GM12872 (cell line): ENCODE measurements at regions not wholly inside any gene's neighbourhood (a gene's known extent, or its start where the extent isn't known, plus 50 kb on each side); places are given as distances from the start of the nearest gene placed in this dataset.
A peak's percentile ranks its signal among the peaks of the same experiment; 100 is the strongest.

Experiments
- CTCF ChIP-seq: IDR thresholded peaks from 3 replicates; pipeline ENCODE4 v1.5.1; 2011; ENCODE audit warnings: low read depth, mild to moderate bottlenecking, low read length, moderate library complexity; ENCODE audit not compliant: insufficient read depth

GRCh38 chr6:122859676-122860075, 70.6 kb downstream of the SMPDL3A start:
- TF ChIP-seq CTCF, result no peak

GRCh38 chr6:122861594-122861993, 72.5 kb downstream of the SMPDL3A start:
- no peak for TF ChIP-seq CTCF

DNA sequence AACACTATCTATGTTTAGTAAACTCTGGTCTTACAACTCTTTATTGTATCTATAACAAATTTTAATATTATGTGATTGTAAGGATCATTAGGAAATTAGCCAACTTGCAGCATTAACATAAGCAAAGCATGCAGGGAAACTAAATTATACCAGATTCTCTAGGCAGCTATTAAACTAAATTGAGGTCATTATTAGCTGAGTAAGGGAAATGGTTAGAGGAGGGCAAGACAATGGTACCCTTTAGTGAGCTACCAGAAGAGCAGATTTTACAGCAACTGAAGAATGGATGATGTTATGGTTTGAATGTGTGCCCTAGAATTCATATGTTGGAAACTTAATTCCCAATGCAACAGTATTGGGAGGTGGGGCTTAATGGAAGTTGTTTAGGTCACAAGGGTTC, 79.1 kb downstream of the SMPDL3A start:
- TF ChIP-seq CTCF, result no peak

DNA sequence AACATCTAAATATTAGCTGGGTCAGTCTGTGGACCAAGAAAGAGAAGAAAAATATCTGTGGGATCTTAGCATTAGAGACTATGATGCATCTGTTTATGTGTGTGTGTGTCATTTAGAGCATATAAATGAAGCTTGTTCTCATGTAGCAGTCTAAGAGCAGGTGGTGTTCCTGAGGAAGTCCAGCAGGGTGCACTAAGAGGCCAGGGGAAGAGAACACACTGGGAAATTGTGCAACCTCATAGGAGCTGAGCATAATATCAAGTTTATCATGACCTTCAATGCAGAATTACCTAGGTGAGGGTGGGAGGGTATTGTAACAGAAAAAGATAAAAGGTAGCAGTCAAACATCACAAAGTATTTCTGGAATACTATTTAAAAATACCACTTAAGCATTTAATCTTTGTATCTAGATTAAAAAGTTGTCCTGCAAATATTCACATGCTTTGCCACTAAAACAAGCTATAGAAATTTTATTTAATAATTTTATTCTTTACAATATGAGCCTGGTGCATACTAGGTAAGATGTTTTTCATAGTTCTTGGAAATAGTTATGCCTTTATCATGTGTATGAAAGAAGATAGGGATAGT, 80.5 kb downstream of the SMPDL3A start:
- peak; percentile 57; the same call in 2 of the 3 replicates for TF ChIP-seq CTCF

- no peak for TF ChIP-seq CTCF
Observed at GRCh38 chr6:122871079-122871478, 82.0 kb downstream of the SMPDL3A start.

- no peak for TF ChIP-seq CTCF
Observed at GRCh38 chr6:122872311-122872710, 83.3 kb downstream of the SMPDL3A start.

DNA sequence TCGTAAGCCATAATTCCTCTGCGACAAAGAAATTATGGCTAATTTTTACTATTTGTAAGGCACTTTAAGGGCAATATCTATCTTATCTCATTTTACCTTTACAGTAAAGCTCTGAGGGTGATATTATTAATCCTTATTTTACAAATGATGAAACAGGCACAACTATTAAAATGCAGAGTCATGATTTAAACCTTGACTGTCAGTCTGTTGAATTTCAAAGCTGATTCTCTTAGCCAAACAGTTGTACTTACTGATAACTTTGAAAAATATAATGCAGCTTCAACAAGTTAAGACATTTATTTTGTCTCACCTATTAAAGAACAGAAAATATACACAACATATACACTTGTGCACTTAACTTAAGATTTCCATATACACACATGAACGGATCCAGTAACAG, 88.2 kb downstream of the SMPDL3A start:
- TF ChIP-seq CTCF, result no peak

GRCh38 chr6:122878796-122879195, 89.7 kb downstream of the SMPDL3A start:
- TF ChIP-seq CTCF, result no peak
